AG10803 (cell line): ENCODE measurements at regions not wholly inside any gene's neighbourhood (a gene's known extent, or its start where the extent isn't known, plus 50 kb on each side); places are given as distances from the start of the nearest gene placed in this dataset.

Experiments
- DNase-seq: peaks from one replicate; pipeline ENCODE4 v3.0.0; 2010; ENCODE audit warnings: low read depth
- H3K4me3 ChIP-seq: 2 replicates; pipeline ENCODE4 v1.5.1; 2011; ENCODE audit warnings: mild to moderate bottlenecking, low read length, control low read depth
- CTCF ChIP-seq: conservative IDR thresholded peaks from 2 replicates; pipeline ENCODE4 v1.5.1; 2011; ENCODE audit warnings: mild to moderate bottlenecking, low read length, control low read depth, inconsistent platforms

DNA sequence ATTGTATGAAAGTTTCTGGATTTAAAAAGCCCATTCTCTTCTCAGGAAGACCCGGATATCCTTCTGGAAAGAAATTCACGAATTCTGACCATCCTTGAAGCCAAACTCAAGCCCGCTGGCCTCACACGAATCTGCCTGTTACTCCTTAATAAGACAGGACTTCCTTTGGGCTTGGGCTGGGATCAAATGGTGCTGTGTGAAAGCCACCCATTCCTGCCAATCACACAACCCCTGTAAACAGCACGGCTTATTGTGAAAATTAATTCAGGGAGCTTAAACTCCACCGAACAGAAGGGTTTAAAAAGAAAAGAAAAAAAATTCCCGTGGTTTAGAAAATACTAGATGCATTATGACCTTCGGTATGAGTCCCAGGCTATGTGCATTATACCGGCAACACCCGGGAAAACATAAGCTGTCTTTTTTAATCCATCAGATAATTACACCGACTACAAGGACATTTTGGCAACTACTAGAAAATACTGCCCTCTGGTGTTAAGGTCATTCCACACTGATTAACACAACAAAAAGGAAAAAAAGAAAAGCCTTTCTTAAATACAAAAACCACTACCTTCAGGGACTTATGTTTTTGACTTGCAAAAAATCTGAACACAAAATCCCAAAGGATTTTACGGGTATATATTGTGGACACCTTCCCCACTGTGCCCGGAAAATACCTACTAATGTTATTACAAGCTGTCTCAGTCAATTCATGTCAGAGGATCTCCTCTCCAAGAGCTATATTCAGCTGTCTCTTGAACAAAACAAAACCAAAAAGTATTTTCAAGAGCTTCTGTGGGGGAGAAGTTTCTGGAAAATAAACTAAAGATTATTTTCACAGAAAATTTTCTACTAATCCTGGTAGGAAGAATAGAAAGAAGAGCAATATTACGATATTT lies 76.0 kb upstream of the LSM14A start:
- TF ChIP-seq CTCF = peak; percentile 66
- peak; percentile 48 for DNase-seq
- no peak overlapping the region for H3K4me3 ChIP-seq

- H3K4me3 ChIP-seq = no peak overlapping the region
- no peak for TF ChIP-seq CTCF
- no peak for DNase-seq
Measured at GRCh38 chr19:34104096-34104495, 68.2 kb upstream of the LSM14A start.

- H3K4me3 ChIP-seq = no peak overlapping the region
- no peak for DNase-seq
Measured at GRCh38 chr19:34104557-34104956, 67.7 kb upstream of the LSM14A start.

GRCh38 chr19:34109596-34109995 lies 62.7 kb upstream of the LSM14A start:
- TF ChIP-seq CTCF = no peak
- DNase-seq = no peak
- H3K4me3 ChIP-seq = no peak overlapping the region

More at GRCh38 chr19:34104557-34104956, 67.7 kb upstream of the LSM14A start:
- no peak for TF ChIP-seq CTCF

DNA sequence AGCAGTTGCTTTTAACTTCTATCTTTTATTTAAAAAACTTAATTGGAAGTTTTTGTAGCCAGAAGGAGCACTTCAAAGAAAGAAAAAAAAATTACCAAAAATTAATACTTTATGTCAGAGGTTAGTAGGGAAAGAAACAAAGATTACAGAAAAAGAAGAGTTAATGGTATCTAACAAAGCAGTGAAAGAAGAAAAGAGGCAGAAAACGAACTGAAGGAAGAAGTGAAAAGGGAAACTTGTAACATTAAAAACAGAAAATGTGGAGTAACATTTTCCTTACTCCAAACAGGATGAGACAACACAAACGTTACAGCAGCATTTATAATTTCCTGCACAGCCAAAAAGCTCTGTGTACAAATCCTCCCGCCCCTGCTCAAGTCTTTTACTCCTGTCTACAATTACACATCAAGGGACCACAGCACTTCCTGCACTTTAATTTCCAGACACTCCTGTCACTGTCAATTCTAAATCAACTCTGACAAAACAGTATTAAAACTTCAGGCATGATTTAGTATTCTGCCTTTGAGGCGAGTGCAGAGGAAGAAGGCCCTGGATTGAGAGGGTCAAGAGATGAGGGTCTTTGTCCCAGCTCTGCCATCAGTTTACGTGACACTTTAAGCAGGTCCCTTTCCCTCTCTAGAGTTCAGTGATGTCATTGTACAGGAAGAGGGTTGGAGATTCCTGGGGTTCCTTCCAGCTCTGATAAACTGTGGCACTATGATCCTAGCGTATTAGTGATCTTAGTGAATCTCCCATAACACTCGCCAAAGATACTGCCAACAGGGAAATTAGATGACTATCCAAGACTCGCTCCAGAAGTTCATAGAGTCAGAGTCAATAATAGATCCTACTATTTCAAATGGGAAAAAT lies 53.2 kb upstream of the LSM14A start:
- no peak for DNase-seq
- no peak for TF ChIP-seq CTCF
- H3K4me3 ChIP-seq = no peak overlapping the region

- no peak for TF ChIP-seq CTCF
Measured at GRCh38 chr19:34120141-34120540, 52.2 kb upstream of the LSM14A start.

More at GRCh38 chr19:34120141-34120540, 52.2 kb upstream of the LSM14A start:
- H3K4me3 ChIP-seq = no peak overlapping the region
- no peak for DNase-seq
